ENCODE measurements at regions not wholly inside any gene's neighbourhood (a gene's known extent, or its start where the extent isn't known, plus 50 kb on each side); places are given as distances from the start of the nearest gene placed in this dataset.

DNA sequence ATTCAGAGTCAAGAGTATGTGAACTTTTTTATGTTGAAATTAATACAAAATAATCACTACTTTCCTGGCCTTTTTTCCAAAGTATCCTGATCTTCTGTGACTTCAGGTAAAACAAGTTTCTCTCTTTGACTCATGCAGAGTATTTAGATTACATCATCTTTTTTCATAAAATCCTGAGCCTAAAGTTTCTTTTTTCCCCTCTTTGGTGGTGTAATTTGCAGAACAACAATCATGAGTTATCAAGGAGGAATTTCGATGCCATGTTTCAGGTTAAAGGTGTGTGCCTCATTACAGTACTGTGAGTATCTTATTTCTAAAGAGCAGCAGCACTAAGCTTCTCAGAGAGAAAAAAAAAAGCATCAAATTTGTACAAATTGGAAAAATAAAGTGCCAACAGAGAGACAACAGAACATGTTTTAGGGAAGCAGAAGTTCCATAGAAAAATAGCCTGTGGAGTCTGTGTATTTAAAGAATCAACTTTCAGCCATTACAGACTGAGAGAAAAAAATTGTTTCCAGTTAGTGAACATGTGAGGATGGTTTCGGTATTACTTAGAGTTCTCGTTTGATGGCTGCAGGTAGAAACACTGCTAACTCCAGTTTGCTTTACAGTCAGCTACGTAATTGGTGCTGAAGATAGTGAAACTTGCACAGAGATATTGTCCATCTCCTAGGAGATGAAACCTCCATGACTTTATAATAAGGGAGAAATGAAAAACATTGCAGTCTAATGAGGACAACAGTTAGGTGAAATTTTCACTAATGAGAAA, 78.1 kb upstream of the PCDH9 start:
- POLR2A ChIA-PET: no interaction called here
- DNase-seq (ENCODE audit: low read depth, low spot score) (no peak), ATAC-seq (no peak)
- intact Hi-C loops (cut with micrococcal nuclease; ENCODE audit: unreplicated experiment): no loop called here
- no TSS peak for BruUV-seq (replicated peaks)
- Histone ChIP-seq H3K27ac (ENCODE audit: low read length) (no peak overlapping the region), H3K27me3 (ENCODE audit: control insufficient read depth, insufficient read depth, low read length) (no peaks in the 10 kb centered on the region), H3K4me3 (ENCODE audit: low read depth in 2 of 2, low read length in 2 of 2) (no peak overlapping the region), H3K4me1 (ENCODE audit: control insufficient read depth, insufficient read depth, low read length) (no peaks in the 10 kb centered on the region), H3K36me3 (ENCODE audit: control insufficient read depth, insufficient read depth, low read length) (no peaks in the 10 kb centered on the region), H3K9me3 (ENCODE audit: control insufficient read depth, insufficient read depth, low read depth, low read length) (no peaks in the 10 kb centered on the region)
- CTCF ChIA-PET: no interaction called here
- TF ChIP-seq TCF7L2 (IDR thresholded peaks at IDR 0.05; ENCODE audit: low read depth, low read length) (no peak), POLR2AphosphoS5 (IDR thresholded peaks at IDR 0.05; ENCODE audit: low read depth, low read length) (no peak), SIN3A (IDR thresholded peaks at IDR 0.05; ENCODE audit: borderline replicate concordance, insufficient read depth, low read depth, low read length) (no peak)
- TF ChIP-seq, protein P1, sequence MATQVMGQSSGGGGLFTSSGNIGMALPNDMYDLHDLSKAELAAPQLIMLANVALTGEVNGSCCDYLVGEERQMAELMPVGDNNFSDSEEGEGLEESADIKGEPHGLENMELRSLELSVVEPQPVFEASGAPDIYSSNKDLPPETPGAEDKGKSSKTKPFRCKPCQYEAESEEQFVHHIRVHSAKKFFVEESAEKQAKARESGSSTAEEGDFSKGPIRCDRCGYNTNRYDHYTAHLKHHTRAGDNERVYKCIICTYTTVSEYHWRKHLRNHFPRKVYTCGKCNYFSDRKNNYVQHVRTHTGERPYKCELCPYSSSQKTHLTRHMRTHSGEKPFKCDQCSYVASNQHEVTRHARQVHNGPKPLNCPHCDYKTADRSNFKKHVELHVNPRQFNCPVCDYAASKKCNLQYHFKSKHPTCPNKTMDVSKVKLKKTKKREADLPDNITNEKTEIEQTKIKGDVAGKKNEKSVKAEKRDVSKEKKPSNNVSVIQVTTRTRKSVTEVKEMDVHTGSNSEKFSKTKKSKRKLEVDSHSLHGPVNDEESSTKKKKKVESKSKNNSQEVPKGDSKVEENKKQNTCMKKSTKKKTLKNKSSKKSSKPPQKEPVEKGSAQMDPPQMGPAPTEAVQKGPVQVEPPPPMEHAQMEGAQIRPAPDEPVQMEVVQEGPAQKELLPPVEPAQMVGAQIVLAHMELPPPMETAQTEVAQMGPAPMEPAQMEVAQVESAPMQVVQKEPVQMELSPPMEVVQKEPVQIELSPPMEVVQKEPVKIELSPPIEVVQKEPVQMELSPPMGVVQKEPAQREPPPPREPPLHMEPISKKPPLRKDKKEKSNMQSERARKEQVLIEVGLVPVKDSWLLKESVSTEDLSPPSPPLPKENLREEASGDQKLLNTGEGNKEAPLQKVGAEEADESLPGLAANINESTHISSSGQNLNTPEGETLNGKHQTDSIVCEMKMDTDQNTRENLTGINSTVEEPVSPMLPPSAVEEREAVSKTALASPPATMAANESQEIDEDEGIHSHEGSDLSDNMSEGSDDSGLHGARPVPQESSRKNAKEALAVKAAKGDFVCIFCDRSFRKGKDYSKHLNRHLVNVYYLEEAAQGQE (IDR thresholded peaks at IDR 0.05; ENCODE audit: insufficient read depth in 1 of 2, low read depth in 2 of 2, low read length in 1 of 2): no peak
- TF ChIP-seq, protein P2, sequence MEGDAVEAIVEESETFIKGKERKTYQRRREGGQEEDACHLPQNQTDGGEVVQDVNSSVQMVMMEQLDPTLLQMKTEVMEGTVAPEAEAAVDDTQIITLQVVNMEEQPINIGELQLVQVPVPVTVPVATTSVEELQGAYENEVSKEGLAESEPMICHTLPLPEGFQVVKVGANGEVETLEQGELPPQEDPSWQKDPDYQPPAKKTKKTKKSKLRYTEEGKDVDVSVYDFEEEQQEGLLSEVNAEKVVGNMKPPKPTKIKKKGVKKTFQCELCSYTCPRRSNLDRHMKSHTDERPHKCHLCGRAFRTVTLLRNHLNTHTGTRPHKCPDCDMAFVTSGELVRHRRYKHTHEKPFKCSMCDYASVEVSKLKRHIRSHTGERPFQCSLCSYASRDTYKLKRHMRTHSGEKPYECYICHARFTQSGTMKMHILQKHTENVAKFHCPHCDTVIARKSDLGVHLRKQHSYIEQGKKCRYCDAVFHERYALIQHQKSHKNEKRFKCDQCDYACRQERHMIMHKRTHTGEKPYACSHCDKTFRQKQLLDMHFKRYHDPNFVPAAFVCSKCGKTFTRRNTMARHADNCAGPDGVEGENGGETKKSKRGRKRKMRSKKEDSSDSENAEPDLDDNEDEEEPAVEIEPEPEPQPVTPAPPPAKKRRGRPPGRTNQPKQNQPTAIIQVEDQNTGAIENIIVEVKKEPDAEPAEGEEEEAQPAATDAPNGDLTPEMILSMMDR (IDR thresholded peaks at IDR 0.05): no peak
- in situ Hi-C loops (cut with HindIII; ENCODE audit: low pct_unique_long_range_greater_than_20kb, low sequenced_read_pairs): no loop called here

DNA sequence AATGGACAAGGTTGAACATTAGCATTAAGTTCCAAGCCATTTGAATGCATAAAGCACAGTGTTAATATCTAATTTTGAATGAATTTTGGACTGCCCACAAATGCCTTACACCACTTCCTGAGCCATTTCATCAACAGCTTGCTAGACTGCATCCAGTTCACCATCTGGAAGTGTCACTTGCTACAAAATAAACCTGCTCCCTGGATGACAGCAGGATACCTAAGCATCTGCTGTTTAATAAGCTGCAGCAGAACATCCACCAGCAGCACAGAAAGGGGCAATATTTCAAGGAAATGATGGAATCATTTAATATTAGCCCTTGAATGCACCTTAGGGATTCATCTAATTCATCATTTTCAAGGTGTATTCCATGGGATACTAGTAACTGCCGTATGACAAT, 76.6 kb upstream of the PCDH9 start:
- ChIA-PET POLR2A (no interaction called here), CTCF (no interaction called here)
- DNase-seq (ENCODE audit: low read depth, low spot score) (no peak), ATAC-seq (no peak)
- H3K36me3 ChIP-seq (ENCODE audit: control insufficient read depth, insufficient read depth, low read length): no peaks in the 10 kb centered on the region
- TF ChIP-seq TCF7L2 (IDR thresholded peaks at IDR 0.05; ENCODE audit: low read depth, low read length): no peak
- TF ChIP-seq, protein P2 (IDR thresholded peaks at IDR 0.05): no peak
- TF ChIP-seq, protein P1 (IDR thresholded peaks at IDR 0.05; ENCODE audit: insufficient read depth in 1 of 2, low read depth in 2 of 2, low read length in 1 of 2): no peak
- no peak for TF ChIP-seq SIN3A (IDR thresholded peaks at IDR 0.05; ENCODE audit: borderline replicate concordance, insufficient read depth, low read depth, low read length)
- TF ChIP-seq POLR2AphosphoS5 (IDR thresholded peaks at IDR 0.05; ENCODE audit: low read depth, low read length): no peak
- in situ Hi-C loops (cut with HindIII; ENCODE audit: low pct_unique_long_range_greater_than_20kb, low sequenced_read_pairs) (no loop called here), intact Hi-C loops (cut with micrococcal nuclease; ENCODE audit: unreplicated experiment) (no loop called here)
- no TSS peak for BruUV-seq (replicated peaks)
- no peak overlapping the region for H3K4me3 ChIP-seq (ENCODE audit: low read depth in 2 of 2, low read length in 2 of 2)
- no peak overlapping the region for H3K27ac ChIP-seq (ENCODE audit: low read length)
- H3K27me3 ChIP-seq (ENCODE audit: control insufficient read depth, insufficient read depth, low read length): no peaks in the 10 kb centered on the region
- no peaks in the 10 kb centered on the region for H3K4me1 ChIP-seq (ENCODE audit: control insufficient read depth, insufficient read depth, low read length)
- no peaks in the 10 kb centered on the region for H3K9me3 ChIP-seq (ENCODE audit: control insufficient read depth, insufficient read depth, low read depth, low read length)
